ENCODE measurements at regions not wholly inside any gene's neighbourhood (a gene's known extent, or its start where the extent isn't known, plus 50 kb on each side); places are given as distances from the start of the nearest gene placed in this dataset.

GRCh38 chr2:13102397-13103063 is 385.8 kb downstream of the TRIB2 start:
- TF ChIP-seq CTCF (optimal IDR thresholded peaks at IDR 0.05 in 1 of 3, IDR thresholded peaks at IDR 0.05 in 1 of 3, conservative IDR thresholded peaks at IDR 0.05 in 1 of 3; ENCODE audit: extremely low read depth in 1 of 3, insufficient read depth in 2 of 3, low read length in 3 of 3) (no peak), EZH2 (IDR thresholded peaks at IDR 0.05; ENCODE audit: low read length) (no peak)
